KG1 (cell line): ENCODE measurements at regions not wholly inside any gene's neighbourhood (a gene's known extent, or its start where the extent isn't known, plus 50 kb on each side); places are given as distances from the start of the nearest gene placed in this dataset.
"Not testable (repeated sequence)": the region's sequence is repeated elsewhere in the genome, so short reads cannot be mapped to it uniquely, and the experiment has no call there.

Experiments used
- DNase-seq: peaks from one replicate; lab custom pipeline; 2025; lab: John Stamatoyannopoulos, UW

- no peak for DNase-seq
Observed at GRCh38 chr7:15820319-15820718, 133.8 kb upstream of the MEOX2 start.

DNA sequence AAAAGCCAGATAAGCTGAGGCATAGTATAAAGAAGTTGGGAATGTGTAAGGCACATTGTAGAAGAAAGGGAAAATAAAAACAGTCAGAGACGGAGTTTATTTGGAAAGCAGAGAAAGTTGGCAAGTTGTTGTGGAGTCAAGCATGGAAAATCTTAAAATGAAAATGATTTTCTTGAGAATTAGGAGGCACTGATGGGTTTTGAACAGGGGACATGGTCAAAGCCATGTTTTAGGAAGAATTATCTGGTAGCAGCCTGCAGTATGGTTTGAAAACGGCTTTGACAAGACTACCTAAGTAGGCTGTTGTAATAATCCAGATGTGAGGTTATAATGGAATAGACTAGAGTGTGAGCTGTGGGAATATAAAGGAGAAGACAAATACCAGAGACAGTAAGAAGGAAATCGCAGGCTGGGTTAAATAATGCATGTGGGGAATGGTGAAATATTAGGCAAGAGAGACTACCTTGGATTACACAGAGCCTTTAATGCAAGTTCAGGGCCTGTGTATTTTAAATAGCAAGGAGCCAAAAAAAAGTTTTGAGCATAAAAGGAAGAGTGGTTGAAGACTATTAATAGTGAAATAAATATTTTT, 130.4 kb upstream of the MEOX2 start:
- DNase-seq: no peak

GRCh38 chr7:15813448-15813847, 127.0 kb upstream of the MEOX2 start:
- DNase-seq: no peak

DNA sequence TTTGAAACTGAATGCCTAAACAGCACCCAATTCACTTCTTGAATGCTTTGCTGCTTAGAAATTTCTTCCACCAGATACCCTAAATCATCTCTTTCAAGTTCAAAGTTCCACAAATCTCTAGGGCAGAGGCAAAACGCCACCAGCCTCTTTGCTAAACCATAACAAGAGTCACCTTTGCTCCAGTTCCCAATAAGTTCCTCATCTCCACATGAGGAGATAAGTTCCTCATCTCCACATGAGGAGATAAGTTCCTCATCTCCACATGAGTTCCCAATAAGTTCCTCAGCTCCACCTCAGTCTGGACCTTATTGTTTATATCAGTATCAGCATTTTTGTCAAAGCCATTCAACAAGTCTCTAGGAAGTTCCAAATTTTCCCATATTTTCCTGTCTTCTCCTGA, 123.9 kb upstream of the MEOX2 start:
- not testable (repeated sequence) for DNase-seq

- not testable (repeated sequence) for DNase-seq
Observed at GRCh38 chr7:15809936-15810335, 123.5 kb upstream of the MEOX2 start.

DNA sequence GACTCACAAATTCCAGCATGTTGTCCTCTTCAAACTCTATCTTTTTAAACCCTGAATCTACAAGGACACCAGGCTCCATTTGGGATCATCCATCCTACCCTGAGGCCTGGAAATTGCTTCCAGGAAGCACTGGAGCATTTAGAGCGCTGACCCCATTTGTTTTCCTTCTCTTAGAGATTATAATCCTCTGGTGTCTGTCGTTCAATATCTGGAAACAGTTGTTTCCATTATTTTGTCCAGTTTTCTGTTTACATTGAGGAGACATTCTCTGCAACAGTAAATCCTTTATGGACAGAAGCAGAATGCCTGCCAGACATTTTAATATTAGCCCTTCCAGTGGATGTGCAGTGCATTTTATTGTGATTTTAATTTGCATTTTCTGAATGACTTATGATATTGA, 119.4 kb upstream of the MEOX2 start:
- no peak for DNase-seq

- DNase-seq: no peak
Observed at GRCh38 chr7:15802425-15802824, 115.9 kb upstream of the MEOX2 start.

DNA sequence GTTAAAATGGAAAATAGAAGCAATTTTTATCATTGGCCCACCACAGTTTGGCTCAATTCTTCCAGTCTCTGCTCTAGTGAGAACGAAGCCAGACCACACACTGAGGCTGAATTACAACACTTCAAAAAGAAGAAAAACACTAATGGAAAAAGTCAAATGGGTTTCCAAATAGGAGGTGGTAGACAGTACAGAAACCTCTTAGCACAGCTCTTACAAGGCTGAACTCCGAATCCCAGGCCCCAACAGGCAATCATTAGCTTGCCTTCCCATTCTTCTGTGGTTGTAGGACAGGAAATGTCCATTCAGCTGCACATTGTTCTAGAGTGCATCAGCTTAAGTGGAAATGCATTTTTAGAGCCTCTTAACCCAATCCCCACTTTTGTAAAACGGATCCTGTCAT, 115.1 kb upstream of the MEOX2 start:
- no peak for DNase-seq

- no peak for DNase-seq
Observed at GRCh38 chr7:15801041-15801440, 114.6 kb upstream of the MEOX2 start.

DNA sequence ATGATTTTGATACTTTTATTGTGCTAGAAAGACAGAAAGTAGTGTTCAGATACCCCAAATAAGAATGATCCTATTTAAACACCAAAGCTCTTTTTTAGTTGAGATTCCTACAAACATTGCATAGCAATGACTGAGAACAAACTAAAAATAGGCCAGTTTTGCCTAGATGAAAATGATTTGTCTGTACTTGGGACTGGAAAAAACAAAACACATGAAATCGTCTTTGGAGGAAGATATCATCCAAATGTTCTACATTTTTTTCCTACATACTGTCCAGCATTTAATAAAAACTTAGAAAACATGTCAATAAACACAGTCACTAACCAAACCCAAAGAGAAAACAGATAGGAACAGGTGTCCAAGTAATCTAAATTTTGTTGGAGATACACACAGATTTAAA, 111.6 kb upstream of the MEOX2 start:
- DNase-seq: no peak

DNA sequence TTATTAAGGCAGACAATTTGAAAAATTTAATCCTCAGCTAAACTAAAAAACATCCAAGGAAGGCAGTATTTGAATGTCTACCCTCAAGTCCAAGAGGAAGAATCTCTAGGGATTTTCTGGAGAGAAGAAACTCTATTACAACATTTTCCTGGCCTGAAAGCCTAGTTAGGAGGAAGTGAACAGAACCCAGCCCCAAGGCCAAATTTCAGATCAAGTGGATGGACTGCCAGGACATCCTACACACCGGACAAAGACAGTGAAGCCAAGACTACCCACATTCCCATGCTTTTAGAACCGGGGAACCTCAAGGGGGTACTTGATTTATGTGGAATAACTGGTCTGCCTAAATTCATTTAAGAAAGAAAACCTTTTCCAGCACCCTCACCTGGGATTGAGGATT, 108.9 kb upstream of the MEOX2 start:
- DNase-seq: no peak

- no peak for DNase-seq
Observed at GRCh38 chr7:15794801-15795200, 108.3 kb upstream of the MEOX2 start.

- DNase-seq: no peak
Observed at GRCh38 chr7:15784694-15785030, 98.2 kb upstream of the MEOX2 start.

DNA sequence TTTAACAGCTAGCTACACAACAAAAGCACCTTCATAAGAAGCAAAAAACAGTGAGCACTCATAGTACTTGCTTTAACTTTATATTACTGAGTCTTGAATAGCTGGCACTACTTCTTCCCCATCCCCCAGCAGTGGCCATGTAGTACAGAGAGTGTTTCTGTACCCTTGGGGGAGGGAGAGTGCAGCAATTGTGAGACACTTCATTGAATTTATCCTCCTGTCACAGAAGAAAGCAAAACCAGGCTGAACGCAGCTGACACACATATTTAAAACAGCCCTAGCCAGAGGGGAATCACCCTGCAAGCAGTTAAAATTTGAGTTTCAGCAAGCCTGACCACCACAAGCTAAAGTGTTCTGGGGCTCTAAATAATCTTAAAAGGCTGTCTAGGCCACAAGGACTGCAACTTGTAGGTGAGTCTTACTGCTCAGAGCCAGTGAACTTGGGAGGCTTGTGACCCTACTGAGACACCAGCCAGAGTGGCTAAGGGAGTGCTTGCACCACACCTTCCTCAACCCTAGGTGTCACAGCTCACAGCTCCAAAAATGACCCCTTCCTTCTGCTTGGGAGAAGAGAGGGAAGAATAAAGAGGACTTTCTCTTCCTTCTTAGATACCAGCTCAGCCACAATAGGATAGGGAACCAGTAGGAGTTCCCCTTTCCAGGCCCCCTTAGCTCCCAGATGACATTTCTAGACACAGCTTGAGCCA, 97.7 kb upstream of the MEOX2 start:
- no peak for DNase-seq

DNA sequence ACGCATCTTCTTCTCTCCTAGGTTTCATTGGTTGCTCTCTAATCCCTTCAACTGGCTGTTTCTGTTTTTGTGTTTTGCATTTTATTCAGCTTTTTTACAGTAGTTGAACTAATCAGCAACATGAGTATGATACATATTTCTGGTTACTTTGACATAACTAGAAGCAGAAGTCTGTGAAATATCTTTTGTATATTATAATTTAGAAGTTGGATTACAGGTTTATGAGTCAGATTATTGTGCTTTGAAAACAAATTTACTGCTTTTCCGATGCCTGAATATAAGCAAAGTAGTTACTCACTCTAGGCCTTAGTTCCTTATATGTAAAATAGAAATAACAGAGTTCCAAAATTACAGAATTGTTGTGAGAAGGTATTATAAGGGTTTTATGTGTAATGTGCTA, 96.2 kb upstream of the MEOX2 start:
- DNase-seq: no peak

DNA sequence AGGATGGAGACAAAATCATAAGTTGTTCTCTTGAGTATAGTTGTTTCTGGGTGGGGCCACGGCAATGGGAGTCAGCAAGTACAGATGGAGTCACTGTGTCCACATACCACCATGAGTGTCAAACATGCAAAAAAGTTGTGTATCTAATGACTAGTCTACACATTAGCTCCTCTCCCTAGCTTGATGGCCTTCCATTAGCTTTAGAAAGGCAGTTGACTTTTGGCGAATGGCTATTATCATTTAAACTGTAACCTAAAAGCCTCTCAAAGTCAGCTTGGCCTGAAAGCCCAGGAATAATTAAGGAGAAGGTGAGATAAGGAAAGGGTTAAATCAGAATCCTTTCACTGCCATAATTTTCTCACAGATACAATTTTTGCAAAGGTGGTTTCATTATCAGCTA, 95.5 kb upstream of the MEOX2 start:
- DNase-seq: no peak

- no peak for DNase-seq
Observed at GRCh38 chr7:15780271-15780670, 93.8 kb upstream of the MEOX2 start.

- no peak for DNase-seq
Observed at GRCh38 chr7:15778191-15778590, 91.7 kb upstream of the MEOX2 start.

GRCh38 chr7:15765753-15766152, 79.3 kb upstream of the MEOX2 start:
- no peak for DNase-seq

DNA sequence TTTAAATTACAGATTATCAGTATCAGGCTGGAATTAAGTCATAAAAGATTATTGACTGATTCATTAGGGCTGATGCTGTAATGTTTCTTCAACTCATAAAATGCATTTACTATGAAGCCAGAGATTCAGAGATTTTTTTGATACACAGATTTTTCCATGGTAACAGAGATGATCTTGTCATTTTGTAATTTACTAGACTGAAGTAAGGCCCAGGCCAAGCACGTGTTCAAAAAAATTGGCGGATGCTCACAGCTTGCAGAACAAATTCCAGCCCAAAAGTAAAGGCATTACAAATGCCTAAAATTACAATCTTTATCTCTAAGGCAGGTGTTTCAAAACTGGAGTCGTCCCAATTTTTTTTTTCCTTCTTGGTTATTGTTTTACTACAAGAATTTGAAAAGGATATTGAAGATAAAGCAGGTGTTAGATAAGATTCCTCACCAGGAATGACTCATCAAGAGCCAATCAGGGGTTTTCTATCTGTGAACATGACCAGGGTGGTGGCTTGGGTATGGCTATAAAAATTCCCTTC, 78.4 kb upstream of the MEOX2 start:
- DNase-seq: no peak

GRCh38 chr7:15764010-15764409, 77.5 kb upstream of the MEOX2 start:
- DNase-seq: no peak

- DNase-seq: no peak
Observed at GRCh38 chr7:15757041-15758000, 70.8 kb upstream of the MEOX2 start.

- no peak for DNase-seq
Observed at GRCh38 chr7:15755061-15755460, 68.6 kb upstream of the MEOX2 start.
